ENCODE measurements at regions not wholly inside any gene's neighbourhood (a gene's known extent, or its start where the extent isn't known, plus 50 kb on each side); places are given as distances from the start of the nearest gene placed in this dataset.

DNA sequence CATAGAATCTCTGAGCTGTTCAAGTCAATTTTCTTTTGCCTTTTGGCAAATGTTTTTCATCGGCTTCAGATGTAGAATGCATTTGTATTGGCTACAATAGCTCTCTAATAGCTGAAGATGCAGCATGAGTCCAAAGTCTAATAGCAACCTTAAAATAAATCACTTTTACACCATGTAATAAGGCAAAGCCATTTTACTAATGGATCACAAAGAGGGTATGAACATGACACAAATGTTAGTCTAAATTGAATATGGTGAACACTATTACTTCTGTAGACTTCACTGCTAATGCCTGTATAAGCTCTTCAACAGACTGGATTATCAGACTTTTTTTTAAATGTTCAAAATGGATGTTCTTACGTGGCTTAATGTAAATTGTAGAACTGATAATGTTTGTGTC, 645.3 kb downstream of the TLL1 start:
- Histone ChIP-seq H3K36me3 (ENCODE audit: insufficient read depth, low read length) (no peaks in the 10 kb centered on the region), H3K9me3 (ENCODE audit: insufficient read depth, low read depth, low read length) (no peaks in the 10 kb centered on the region), H3K4me2 (ENCODE audit: low read length) (no peak overlapping the region), H3K4me1 (ENCODE audit: insufficient read depth, low read length) (no peaks in the 10 kb centered on the region), H3K27ac (ENCODE audit: low read depth, low read length) (no peak overlapping the region), H4K20me1 (ENCODE audit: insufficient read depth, low read length) (no peaks in the 10 kb centered on the region), H3K4me3 (ENCODE audit: insufficient read depth, low read depth, low read length) (no peak overlapping the region), H3K27me3 (ENCODE audit: insufficient read depth, low read length) (no peaks in the 10 kb centered on the region), H3K9ac (ENCODE audit: low read length) (no peak overlapping the region), H3K79me2 (ENCODE audit: insufficient read depth, low read length) (no peaks in the 10 kb centered on the region), H2AFZ (ENCODE audit: low read depth, low read length) (no peak overlapping the region)
- no peaks in the 10 kb centered on the region for H3K36me3 Mint-ChIP-seq (ENCODE audit: low read depth, unreplicated experiment)
- TF ChIP-seq, protein P1, sequence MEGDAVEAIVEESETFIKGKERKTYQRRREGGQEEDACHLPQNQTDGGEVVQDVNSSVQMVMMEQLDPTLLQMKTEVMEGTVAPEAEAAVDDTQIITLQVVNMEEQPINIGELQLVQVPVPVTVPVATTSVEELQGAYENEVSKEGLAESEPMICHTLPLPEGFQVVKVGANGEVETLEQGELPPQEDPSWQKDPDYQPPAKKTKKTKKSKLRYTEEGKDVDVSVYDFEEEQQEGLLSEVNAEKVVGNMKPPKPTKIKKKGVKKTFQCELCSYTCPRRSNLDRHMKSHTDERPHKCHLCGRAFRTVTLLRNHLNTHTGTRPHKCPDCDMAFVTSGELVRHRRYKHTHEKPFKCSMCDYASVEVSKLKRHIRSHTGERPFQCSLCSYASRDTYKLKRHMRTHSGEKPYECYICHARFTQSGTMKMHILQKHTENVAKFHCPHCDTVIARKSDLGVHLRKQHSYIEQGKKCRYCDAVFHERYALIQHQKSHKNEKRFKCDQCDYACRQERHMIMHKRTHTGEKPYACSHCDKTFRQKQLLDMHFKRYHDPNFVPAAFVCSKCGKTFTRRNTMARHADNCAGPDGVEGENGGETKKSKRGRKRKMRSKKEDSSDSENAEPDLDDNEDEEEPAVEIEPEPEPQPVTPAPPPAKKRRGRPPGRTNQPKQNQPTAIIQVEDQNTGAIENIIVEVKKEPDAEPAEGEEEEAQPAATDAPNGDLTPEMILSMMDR (IDR thresholded peaks at IDR 0.05; ENCODE audit: insufficient read depth, low read depth, low read length): no peak
- no peak for TF ChIP-seq EZH2 (IDR thresholded peaks at IDR 0.05; ENCODE audit: insufficient read depth, low read length)
- peaks cover 7% of the 10 kb centered on the region for H3K9me3 Mint-ChIP-seq (ENCODE audit: unreplicated experiment)
- DNase-seq (ENCODE audit: low read depth) (no peak), FAIRE-seq (no peak)
- H3K4me1 Mint-ChIP-seq (ENCODE audit: low read depth, unreplicated experiment): no peaks in the 10 kb centered on the region
- no peak overlapping the region for H3K27ac Mint-ChIP-seq (ENCODE audit: unreplicated experiment)
- no peaks in the 10 kb centered on the region for H3K27me3 Mint-ChIP-seq (ENCODE audit: low read depth, unreplicated experiment)
- no peak overlapping the region for H3K4me3 Mint-ChIP-seq (ENCODE audit: unreplicated experiment)

DNA sequence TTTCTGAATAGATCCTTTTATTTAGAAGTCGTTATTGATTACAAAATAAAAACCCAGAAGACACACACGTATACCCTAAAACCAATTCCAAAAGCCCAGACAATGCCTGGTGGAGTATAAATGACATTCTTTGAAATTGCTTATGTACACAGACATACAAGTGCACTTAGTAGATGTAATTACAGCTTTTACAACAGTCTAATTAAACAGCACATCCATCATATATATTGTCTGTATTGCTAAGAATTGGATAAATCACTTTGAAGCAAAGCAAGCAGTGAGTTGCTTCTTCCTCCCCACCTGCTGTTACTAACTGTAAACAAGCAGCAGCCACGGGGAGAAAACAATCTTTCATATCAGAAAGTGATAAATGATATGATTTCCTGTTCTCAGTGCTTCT, 645.7 kb downstream of the TLL1 start:
- no peaks in the 10 kb centered on the region for H3K27me3 ChIP-seq (ENCODE audit: insufficient read depth, low read length)
- H3K36me3 Mint-ChIP-seq (ENCODE audit: low read depth, unreplicated experiment): no peaks in the 10 kb centered on the region
- DNase-seq (ENCODE audit: low read depth) (no peak), FAIRE-seq (no peak)
- no peaks in the 10 kb centered on the region for H3K9me3 ChIP-seq (ENCODE audit: insufficient read depth, low read depth, low read length)
- no peak overlapping the region for H3K27ac ChIP-seq (ENCODE audit: low read depth, low read length)
- H3K4me1 ChIP-seq (ENCODE audit: insufficient read depth, low read length): no peaks in the 10 kb centered on the region
- H3K4me3 ChIP-seq (ENCODE audit: insufficient read depth, low read depth, low read length): no peak overlapping the region
- TF ChIP-seq, protein P1 (IDR thresholded peaks at IDR 0.05; ENCODE audit: insufficient read depth, low read depth, low read length): no peak
- TF ChIP-seq EZH2 (IDR thresholded peaks at IDR 0.05; ENCODE audit: insufficient read depth, low read length): no peak
- no peaks in the 10 kb centered on the region for H4K20me1 ChIP-seq (ENCODE audit: insufficient read depth, low read length)
- H3K4me2 ChIP-seq (ENCODE audit: low read length): no peak overlapping the region
- H3K9me3 Mint-ChIP-seq (ENCODE audit: unreplicated experiment): peaks cover 7% of the 10 kb centered on the region
- no peak overlapping the region for H3K27ac Mint-ChIP-seq (ENCODE audit: unreplicated experiment)
- H3K9ac ChIP-seq (ENCODE audit: low read length): no peak overlapping the region
- H3K4me1 Mint-ChIP-seq (ENCODE audit: low read depth, unreplicated experiment): no peaks in the 10 kb centered on the region
- H2AFZ ChIP-seq (ENCODE audit: low read depth, low read length): no peak overlapping the region
- no peak overlapping the region for H3K4me3 Mint-ChIP-seq (ENCODE audit: unreplicated experiment)
- no peaks in the 10 kb centered on the region for H3K79me2 ChIP-seq (ENCODE audit: insufficient read depth, low read length)
- H3K36me3 ChIP-seq (ENCODE audit: insufficient read depth, low read length): no peaks in the 10 kb centered on the region
- H3K27me3 Mint-ChIP-seq (ENCODE audit: low read depth, unreplicated experiment): no peaks in the 10 kb centered on the region

DNA sequence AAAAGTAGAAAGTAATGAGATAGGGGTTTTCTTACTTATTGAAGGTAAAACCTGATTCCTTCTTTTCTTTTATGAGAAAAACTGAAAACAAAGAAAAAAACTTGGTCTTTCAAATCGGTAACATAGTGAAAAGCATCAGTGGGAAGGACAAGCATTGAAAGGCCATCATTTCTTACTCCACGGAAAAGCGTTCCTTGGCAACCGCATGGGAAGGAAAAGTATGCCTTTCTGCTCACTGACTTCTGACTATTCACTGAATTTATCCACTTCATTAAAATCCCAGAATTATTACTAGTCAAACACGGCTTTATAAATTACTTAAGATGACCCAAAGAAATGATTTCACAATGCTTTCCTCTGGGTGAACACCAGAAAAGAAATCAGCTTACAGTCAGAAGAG, 646.7 kb downstream of the TLL1 start:
- Histone ChIP-seq H3K9ac (ENCODE audit: low read length) (no peak overlapping the region), H3K27ac (ENCODE audit: low read depth, low read length) (no peak overlapping the region), H3K9me3 (ENCODE audit: insufficient read depth, low read depth, low read length) (no peaks in the 10 kb centered on the region), H3K27me3 (ENCODE audit: insufficient read depth, low read length) (no peaks in the 10 kb centered on the region), H2AFZ (ENCODE audit: low read depth, low read length) (no peak overlapping the region), H3K79me2 (ENCODE audit: insufficient read depth, low read length) (no peaks in the 10 kb centered on the region), H3K36me3 (ENCODE audit: insufficient read depth, low read length) (no peaks in the 10 kb centered on the region), H4K20me1 (ENCODE audit: insufficient read depth, low read length) (no peaks in the 10 kb centered on the region), H3K4me2 (ENCODE audit: low read length) (no peak overlapping the region), H3K4me3 (ENCODE audit: insufficient read depth, low read depth, low read length) (no peak overlapping the region), H3K4me1 (ENCODE audit: insufficient read depth, low read length) (no peaks in the 10 kb centered on the region)
- TF ChIP-seq, protein P1 (IDR thresholded peaks at IDR 0.05; ENCODE audit: insufficient read depth, low read depth, low read length): no peak
- no peak for TF ChIP-seq EZH2 (IDR thresholded peaks at IDR 0.05; ENCODE audit: insufficient read depth, low read length)
- H3K9me3 Mint-ChIP-seq (ENCODE audit: unreplicated experiment): peaks cover 7% of the 10 kb centered on the region
- DNase-seq (ENCODE audit: low read depth): no peak
- H3K36me3 Mint-ChIP-seq (ENCODE audit: low read depth, unreplicated experiment): no peaks in the 10 kb centered on the region
- H3K4me1 Mint-ChIP-seq (ENCODE audit: low read depth, unreplicated experiment): no peaks in the 10 kb centered on the region
- H3K27ac Mint-ChIP-seq (ENCODE audit: unreplicated experiment): no peak overlapping the region
- H3K4me3 Mint-ChIP-seq (ENCODE audit: unreplicated experiment): no peak overlapping the region
- FAIRE-seq: no peak
- no peaks in the 10 kb centered on the region for H3K27me3 Mint-ChIP-seq (ENCODE audit: low read depth, unreplicated experiment)

Data from astrocyte (in vitro differentiated cells and primary cell).